HG03558 (cell line): ENCODE measurements at regions not wholly inside any gene's neighbourhood (a gene's known extent, or its start where the extent isn't known, plus 50 kb on each side); places are given as distances from the start of the nearest gene placed in this dataset.

Source experiments
- ATAC-seq: cut with Tn5 transposase; IDR thresholded peaks from one replicate; pipeline ENCODE4 v1.9.1; 2021; ENCODE audit warnings: moderate number of reproducible peaks; ENCODE audit not compliant: unreplicated experiment; ENCODE audit errors: extremely low read depth

- no peak for ATAC-seq
Observed at GRCh38 chr5:143481697-143482531, 78.4 kb upstream of the NR3C1 start.

- ATAC-seq = no peak
Observed at GRCh38 chr5:143480001-143480400, 76.5 kb upstream of the NR3C1 start.

GRCh38 chr5:143479394-143479793, 75.9 kb upstream of the NR3C1 start:
- ATAC-seq = no peak

GRCh38 chr5:143476601-143477211, 73.2 kb upstream of the NR3C1 start:
- ATAC-seq = no peak

- ATAC-seq = no peak
Observed at GRCh38 chr5:143474616-143475015, 71.1 kb upstream of the NR3C1 start.

- no peak for ATAC-seq
Observed at GRCh38 chr5:143473481-143473880, 70.0 kb upstream of the NR3C1 start.

GRCh38 chr5:143472576-143472975, 69.1 kb upstream of the NR3C1 start:
- no peak for ATAC-seq

- ATAC-seq = no peak
Observed at GRCh38 chr5:143471666-143472464, 68.4 kb upstream of the NR3C1 start.

- ATAC-seq = no peak
Observed at GRCh38 chr5:143471041-143471509, 67.6 kb upstream of the NR3C1 start.

- ATAC-seq = no peak
Observed at GRCh38 chr5:143470120-143470519, 66.6 kb upstream of the NR3C1 start.

- no peak for ATAC-seq
Observed at GRCh38 chr5:143469125-143469524, 65.6 kb upstream of the NR3C1 start.

- ATAC-seq = no peak
Observed at GRCh38 chr5:143466632-143467031, 63.1 kb upstream of the NR3C1 start.

- ATAC-seq = no peak
Observed at GRCh38 chr5:143464723-143465490, 61.4 kb upstream of the NR3C1 start.

- ATAC-seq = no peak
Observed at GRCh38 chr5:143462431-143462830, 58.9 kb upstream of the NR3C1 start.

GRCh38 chr5:143459433-143459832, 55.9 kb upstream of the NR3C1 start:
- no peak for ATAC-seq

GRCh38 chr5:143456952-143457547, 53.6 kb upstream of the NR3C1 start:
- ATAC-seq = no peak

GRCh38 chr5:143454936-143455516, 51.5 kb upstream of the NR3C1 start:
- ATAC-seq = no peak

GRCh38 chr5:143453720-143454119, 50.2 kb upstream of the NR3C1 start:
- ATAC-seq = no peak
